HG02610 (cell line): ENCODE measurements at regions not wholly inside any gene's neighbourhood (a gene's known extent, or its start where the extent isn't known, plus 50 kb on each side); places are given as distances from the start of the nearest gene placed in this dataset.

ENCODE experiments used
- ATAC-seq: cut with Tn5 transposase; IDR thresholded peaks from one replicate; pipeline ENCODE4 v1.9.1; 2021; ENCODE audit warnings: mild to moderate bottlenecking, moderate library complexity; ENCODE audit not compliant: unreplicated experiment

DNA sequence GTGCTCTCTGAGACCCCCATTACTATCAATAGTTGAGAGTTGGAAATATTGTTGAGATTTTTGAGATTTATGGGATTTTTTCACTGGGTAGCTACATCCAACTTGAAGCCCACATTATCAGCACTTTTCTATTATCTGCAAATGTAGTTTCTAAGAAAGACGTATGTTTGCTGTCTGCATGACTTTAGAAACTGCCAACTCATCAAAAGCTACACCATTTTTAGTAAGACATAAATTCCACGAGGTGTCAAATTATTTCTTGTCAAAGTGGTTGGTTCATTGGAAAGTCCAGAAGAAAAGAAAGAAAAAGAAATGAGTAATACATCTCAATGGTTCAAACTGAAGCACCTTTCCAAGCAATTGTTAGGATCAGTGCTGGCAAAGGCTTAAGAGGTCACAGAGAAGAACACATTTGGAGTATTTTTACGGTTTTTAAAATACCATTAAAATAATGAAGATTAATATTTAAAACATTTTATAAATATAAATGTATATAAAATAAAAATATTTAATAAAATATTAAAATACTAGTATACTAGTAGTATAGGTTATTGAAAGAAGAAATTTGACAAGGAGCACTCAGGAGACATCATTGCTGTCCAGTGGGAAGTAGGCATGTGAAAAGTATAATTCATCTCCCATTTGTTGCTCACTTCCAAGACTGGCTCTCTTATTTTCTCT, 463.5 kb downstream of the TAFA4 start:
- ATAC-seq: no peak

DNA sequence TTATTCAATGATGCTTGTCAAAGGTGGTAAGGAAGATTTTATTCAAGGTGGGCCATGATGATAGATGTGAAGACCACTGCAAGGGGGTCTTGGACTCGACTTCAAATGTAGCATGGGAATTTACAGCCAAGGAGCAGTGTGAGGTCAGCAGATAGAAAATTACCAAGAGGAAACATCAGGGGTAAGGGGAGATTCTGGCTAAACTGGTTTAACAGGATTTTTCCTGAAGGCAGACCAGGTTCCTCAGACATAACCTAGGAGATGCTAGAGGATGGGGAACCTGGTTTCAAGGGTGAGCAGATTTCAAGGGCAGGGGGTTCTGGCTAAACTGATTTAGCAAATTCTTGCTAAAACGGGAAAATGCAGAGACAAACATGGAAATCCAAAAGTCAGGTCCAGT, 464.9 kb downstream of the TAFA4 start:
- no peak for ATAC-seq

DNA sequence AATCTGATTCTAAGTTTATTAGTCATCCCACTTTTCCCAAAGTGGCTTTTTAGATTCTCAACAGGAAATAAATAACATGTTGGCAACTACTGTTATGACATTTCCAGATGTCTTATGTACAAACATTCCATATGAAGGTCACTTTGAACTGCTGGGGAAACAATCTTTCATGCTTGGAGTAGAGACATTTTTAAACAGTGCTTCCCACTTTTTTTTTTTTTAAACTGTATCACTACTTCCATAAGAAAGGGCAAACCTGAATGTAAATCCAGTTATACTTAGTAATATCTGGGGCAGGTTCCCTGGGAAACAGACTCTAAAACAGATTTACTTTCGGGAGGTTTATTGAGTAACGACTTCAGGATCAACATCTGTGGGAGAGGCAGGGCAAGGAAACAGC, 473.8 kb downstream of the TAFA4 start:
- no peak for ATAC-seq

- no peak for ATAC-seq
Observed at GRCh38 chr3:68448510-68449383, 483.6 kb downstream of the TAFA4 start.

- ATAC-seq: no peak
Observed at GRCh38 chr3:68447885-68448284, 484.5 kb downstream of the TAFA4 start.

DNA sequence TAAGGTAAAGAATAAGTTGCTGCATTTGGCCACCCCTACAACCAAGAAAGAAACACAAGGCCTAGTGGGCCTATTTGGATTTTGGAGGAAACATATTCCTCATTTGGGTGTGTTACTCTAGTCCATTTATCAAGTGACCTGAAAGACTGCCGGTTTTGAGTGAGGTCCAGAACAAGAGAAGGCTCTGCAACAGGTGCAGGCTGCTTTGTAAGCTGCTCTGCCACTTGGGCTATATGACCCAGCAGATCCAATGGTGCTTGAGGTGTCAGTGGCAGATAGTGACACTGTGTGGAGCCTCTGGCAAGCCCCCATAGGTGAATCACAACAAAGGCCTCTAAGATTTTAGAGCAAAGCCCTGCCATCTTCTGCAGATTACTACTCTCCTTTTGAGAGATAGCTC, 491.3 kb downstream of the TAFA4 start:
- no peak for ATAC-seq

- no peak for ATAC-seq
Observed at GRCh38 chr3:68436619-68437401, 495.5 kb downstream of the TAFA4 start.

DNA sequence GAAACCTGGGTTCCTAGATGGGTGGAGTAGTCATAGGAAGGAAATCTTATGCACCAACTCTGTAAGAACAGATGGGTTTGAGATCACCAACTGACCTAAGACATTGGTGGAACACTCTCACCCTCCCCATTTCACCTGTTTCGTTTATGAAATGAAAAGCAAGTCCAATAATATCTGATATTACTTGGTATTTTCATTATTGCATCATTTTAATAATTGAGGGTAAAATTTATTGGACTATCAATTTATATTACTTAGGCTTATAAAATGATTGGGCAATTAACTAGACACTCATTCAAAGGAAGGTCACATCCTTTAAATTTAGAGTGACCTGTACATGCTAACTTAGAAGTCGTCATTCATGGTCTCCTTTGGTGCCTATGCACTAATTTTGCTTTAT, 503.9 kb downstream of the TAFA4 start:
- ATAC-seq: no peak

GRCh38 chr3:68424796-68425460, 507.4 kb downstream of the TAFA4 start:
- ATAC-seq: no peak

DNA sequence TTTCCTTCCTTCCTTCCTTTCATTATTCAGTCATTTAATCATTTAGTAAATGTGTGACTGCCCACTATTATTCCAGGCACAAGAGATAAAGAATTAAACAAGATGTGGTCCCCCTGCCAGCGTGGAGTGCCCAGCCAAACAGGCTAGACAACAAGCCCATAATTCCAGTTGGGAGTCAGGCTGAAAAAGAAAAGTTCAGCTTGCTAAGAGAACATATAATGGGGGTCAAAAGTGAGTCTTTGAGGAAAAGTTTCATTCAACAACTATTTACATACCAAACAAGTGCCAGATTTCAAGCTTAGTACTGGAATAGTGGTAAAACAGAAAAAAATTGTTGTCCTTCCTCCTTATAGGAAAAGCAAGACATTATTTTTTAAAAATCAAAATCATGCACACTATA, 523.7 kb downstream of the TAFA4 start:
- ATAC-seq: no peak

GRCh38 chr3:68403741-68404140, 528.6 kb downstream of the TAFA4 start:
- ATAC-seq: no peak

- no peak for ATAC-seq
Observed at GRCh38 chr3:68402235-68402918, 530.0 kb downstream of the TAFA4 start.

DNA sequence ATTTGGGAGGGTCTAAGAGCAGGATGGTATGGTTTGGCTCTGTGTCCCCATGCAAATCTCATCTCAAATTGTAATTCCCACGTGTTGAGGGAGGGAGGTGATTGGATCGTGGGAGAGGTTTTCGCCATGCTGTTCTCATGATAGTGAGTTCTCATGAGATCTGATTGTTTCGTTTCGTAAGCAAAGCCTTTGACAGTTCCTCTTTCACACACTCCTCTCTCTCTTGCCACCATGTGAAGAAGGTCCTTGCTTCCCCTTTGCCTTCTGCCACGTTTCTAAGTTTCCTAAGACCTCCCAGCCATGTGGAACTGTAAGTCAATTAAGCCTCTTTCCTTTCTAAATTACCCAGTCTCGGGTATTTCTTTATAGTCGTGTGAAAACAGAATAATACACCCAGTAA, 553.7 kb downstream of the TAFA4 start:
- ATAC-seq: no peak

DNA sequence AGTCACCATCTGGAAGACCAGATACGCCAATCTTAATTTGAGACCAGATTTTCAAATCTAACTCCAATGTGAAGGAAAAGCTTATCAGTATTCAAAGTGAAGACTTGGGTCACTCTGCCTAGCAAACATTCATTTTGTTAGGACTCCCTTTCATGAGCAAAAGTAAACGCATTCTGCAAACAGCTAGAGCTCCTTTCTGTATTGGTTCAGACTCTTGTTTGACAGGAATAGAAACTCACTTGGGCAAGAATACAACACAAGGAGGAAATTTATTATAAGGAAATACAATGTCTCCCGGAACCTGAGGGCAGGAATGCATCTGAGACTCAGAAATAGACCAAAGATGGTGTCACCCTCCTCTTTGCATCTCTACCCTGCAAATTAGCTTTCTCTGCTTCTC, 558.6 kb downstream of the TAFA4 start:
- ATAC-seq: no peak

DNA sequence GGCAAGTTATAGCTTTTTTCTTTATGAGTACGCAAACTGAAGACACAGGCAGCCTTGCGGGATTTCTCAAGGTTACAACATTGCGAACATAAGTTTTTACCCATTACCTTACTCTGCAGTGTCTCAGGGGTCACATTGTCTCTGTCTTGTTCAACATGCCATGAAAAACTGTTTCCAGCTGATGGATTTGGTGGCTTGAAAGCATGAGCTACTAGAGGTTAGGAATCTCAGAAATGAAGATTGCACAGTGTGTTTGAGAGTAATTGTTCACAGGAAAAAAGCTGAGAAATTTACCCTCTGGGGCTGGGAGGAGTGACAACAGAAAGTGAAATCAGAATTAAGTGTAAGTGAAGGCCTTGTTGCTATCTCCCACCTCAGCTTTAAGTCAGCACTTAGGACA, 568.6 kb downstream of the TAFA4 start:
- no peak for ATAC-seq

- no peak for ATAC-seq
Observed at GRCh38 chr3:68360492-68360891, 571.9 kb downstream of the TAFA4 start.

DNA sequence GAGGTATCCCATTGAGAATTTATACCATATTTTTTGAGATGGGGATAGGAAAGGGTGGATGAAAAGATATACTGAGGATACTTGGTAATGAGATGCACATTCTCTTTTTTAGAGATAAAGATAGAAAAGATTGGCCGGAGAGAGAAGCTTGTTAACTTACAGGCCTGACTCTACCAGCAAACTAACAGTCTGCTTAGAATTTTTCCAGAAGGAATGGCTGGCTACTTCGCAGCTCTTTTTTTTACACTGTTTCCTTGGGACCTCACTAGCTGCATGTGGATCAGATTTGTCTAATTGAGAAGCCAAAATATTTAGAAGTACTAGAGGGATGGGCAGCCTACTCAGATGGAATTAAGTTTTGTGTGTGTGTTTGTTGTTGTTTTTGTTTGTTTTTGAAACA, 586.6 kb downstream of the TAFA4 start:
- ATAC-seq: no peak

- no peak for ATAC-seq
Observed at GRCh38 chr3:68342426-68342825, 589.9 kb downstream of the TAFA4 start.

- no peak for ATAC-seq
Observed at GRCh38 chr3:68336042-68336441, 596.3 kb downstream of the TAFA4 start.

DNA sequence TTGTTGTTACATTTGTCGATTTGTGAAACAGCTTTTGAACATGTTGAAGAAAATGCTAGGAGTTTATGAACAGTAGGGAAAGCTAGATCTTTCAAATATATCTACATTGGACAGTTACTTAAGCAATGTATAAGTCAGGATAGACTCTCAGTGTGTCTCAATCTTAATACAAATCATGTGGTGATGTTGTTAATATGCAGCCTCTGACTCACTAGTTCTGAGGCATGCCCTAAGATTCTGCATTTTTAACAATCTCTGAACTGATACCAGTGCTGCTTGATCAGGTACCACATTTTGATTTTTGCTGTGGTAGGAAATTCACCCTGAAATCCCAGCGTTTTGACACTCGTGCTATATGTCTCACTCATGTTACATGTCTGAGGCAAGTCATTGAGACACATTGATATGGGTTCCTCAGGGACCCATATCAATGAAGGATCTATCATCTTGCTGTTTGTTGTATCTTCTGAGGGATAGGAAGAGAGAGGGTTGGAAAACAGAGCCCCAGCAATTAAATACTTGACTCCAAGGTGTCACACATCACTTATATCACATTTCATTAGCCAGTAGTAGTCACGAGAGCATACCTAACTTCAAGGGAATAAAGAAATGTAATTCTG, 597.9 kb downstream of the TAFA4 start:
- ATAC-seq: no peak
